ENCODE measurements at regions not wholly inside any gene's neighbourhood (a gene's known extent, or its start where the extent isn't known, plus 50 kb on each side); places are given as distances from the start of the nearest gene placed in this dataset.

DNA sequence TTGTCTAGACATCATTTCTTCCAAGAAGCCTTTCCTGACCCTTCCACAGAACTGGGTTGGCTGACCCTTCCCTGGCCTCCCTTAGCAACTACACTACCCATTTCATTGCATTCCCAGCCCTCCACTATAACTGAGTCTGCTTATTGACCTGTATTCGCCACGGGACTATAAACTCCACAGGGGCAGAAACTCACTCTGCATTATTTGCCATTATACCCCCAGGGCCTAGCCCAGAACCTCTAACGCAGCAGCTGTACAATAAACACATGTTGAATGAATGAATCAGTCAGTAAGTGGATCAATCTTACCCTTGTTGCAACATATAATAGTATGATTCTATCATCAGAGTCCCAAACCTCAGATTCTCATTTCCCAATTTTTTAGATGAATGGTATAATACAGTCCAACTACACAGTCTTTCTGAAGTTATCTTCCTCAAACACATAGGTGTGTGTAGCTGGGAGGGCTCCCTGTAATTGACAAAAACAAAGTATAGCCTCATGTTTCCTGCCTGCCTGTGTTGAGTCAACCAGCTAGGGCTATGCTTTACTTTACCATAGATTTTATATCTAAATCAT is 209.3 kb downstream of the CHIC2 start:
- TF ChIP-seq, protein P1, sequence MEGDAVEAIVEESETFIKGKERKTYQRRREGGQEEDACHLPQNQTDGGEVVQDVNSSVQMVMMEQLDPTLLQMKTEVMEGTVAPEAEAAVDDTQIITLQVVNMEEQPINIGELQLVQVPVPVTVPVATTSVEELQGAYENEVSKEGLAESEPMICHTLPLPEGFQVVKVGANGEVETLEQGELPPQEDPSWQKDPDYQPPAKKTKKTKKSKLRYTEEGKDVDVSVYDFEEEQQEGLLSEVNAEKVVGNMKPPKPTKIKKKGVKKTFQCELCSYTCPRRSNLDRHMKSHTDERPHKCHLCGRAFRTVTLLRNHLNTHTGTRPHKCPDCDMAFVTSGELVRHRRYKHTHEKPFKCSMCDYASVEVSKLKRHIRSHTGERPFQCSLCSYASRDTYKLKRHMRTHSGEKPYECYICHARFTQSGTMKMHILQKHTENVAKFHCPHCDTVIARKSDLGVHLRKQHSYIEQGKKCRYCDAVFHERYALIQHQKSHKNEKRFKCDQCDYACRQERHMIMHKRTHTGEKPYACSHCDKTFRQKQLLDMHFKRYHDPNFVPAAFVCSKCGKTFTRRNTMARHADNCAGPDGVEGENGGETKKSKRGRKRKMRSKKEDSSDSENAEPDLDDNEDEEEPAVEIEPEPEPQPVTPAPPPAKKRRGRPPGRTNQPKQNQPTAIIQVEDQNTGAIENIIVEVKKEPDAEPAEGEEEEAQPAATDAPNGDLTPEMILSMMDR (IDR thresholded peaks at IDR 0.05), result no peak
- no peak for TF ChIP-seq POLR2A (IDR thresholded peaks at IDR 0.05)
- no peak for TF ChIP-seq POLR2AphosphoS5 (IDR thresholded peaks at IDR 0.05)
